HepG2 (cell line): ENCODE measurements at regions not wholly inside any gene's neighbourhood (a gene's known extent, or its start where the extent isn't known, plus 50 kb on each side); places are given as distances from the start of the nearest gene placed in this dataset.

Experiments
- ATAC-seq: fragments of 200-7000 bp; cut with Tn5 transposase; 3 replicates; pipeline ENCODE4 v1.9.1; 2020; ENCODE audit warnings: mild to moderate bottlenecking, moderate library complexity
- BruUV-seq: library from RNA; stranded (reverse); fragments of 400-500 nt; replicated peaks from 2 replicates; lab custom pipeline; 2021; lab: Mats Ljungman, UMichigan
- CTCF ChIA-PET: fragments of 300-600 bp; formaldehyde crosslinking; extraction: SDS; loops from one replicate; lab custom pipeline; 2021; ENCODE audit warnings: low total read pairs, inconsistent platforms, low intra/inter-chr PET ratio; lab: Yijun Ruan, JAX
- POLR2A ChIA-PET: fragments of 350-600 bp; sonication (Branson Sonifier 250); formaldehyde crosslinking; loops from one replicate; lab custom pipeline; 2020; ENCODE audit warnings: antibody characterized with exemption, inconsistent platforms; lab: Yijun Ruan, JAX
- DNase-seq: peaks from one replicate; pipeline ENCODE4 v3.0.0-alpha.2; 2015; ENCODE audit warnings: low spot score
- FAIRE-seq: peaks from 3 replicates; lab custom pipeline; 2011; peaks lifted over from hg19 to GRCh38; lab: Jason Lieb, UNC
- H2AFZ ChIP-seq: one replicate; pipeline ENCODE4 v1.6.1; 2011; ENCODE audit warnings: low read length, inconsistent platforms
- H3K27ac ChIP-seq: fragments of 300-600 bp; 3 replicates; pipeline ENCODE4 v1.8.0; 2011; ENCODE audit warnings: mixed run types, mild to moderate bottlenecking, mixed read lengths, low read length, inconsistent platforms; ENCODE audit not compliant: insufficient read depth; ENCODE audit errors: extremely low read length
- H3K27me3 ChIP-seq, 2 experiments: fragments of 200-600 bp in 1 of 2; 2 replicates in 1 of 2; 3 replicates in 1 of 2; pipeline versions ENCODE4 v1.6.0 to v1.8.0; 2011; ENCODE audit warnings: low read length in 2 of 2, mild to moderate bottlenecking in 2 of 2, moderate library complexity in 2 of 2, inconsistent platforms in 1 of 2; ENCODE audit not compliant: insufficient read depth in 2 of 2, control insufficient read depth in 1 of 2
- H3K36me3 ChIP-seq, 2 experiments: fragments of 200-600 bp in 1 of 2; replicated peaks in 1 of 2; 2 replicates in 1 of 2; 3 replicates in 1 of 2; pipeline versions ENCODE4 v1.5.1 to v1.8.0; 2011; ENCODE audit warnings: low read length in 2 of 2, inconsistent platforms in 1 of 2; ENCODE audit not compliant: insufficient read depth in 2 of 2, control insufficient read depth in 1 of 2
- H3K4me1 ChIP-seq: 2 replicates; pipeline ENCODE4 v1.5.1; 2012; ENCODE audit warnings: low read length, inconsistent platforms; ENCODE audit not compliant: insufficient read depth
- H3K4me2 ChIP-seq: 2 replicates; pipeline ENCODE4 v1.6.0; 2011; ENCODE audit warnings: low read depth, low read length, inconsistent platforms
- H3K4me3 ChIP-seq, 3 experiments: fragments of 200-600 bp in 1 of 3; sonication (generic), shearing (Covaris generic) in 1 of 3; replicated peaks in 1 of 3; 2 replicates each; pipeline ENCODE4 v1.5.1; 2011 to 2016; ENCODE audit warnings: low read length in 3 of 3, inconsistent platforms in 2 of 3, low read depth in 2 of 3, mild to moderate bottlenecking in 2 of 3, control low read depth in 1 of 3, mixed read lengths in 1 of 3; ENCODE audit not compliant: insufficient read depth in 1 of 3
- H3K79me2 ChIP-seq: one replicate; pipeline ENCODE4 v1.6.1; 2011; ENCODE audit warnings: low read length, inconsistent platforms; ENCODE audit not compliant: insufficient read depth
- H3K9ac ChIP-seq: 2 replicates; pipeline ENCODE4 v1.6.0; 2011; ENCODE audit warnings: mild to moderate bottlenecking, low read depth, low read length, inconsistent platforms; ENCODE audit not compliant: insufficient read depth
- H3K9me3 ChIP-seq: 2 replicates; pipeline ENCODE4 v1.5.1; 2012; ENCODE audit warnings: mild to moderate bottlenecking, low read length
- H4K20me1 ChIP-seq: 2 replicates; pipeline ENCODE4 v1.6.0; 2011; ENCODE audit warnings: inconsistent platforms, mild to moderate bottlenecking, low read length, moderate library complexity; ENCODE audit not compliant: insufficient read depth
- ATF7-NPFF ChIP-seq: sonication (generic); formaldehyde crosslinking; IDR thresholded peaks from 2 replicates; pipeline ENCODE4 v1.8.1; 2023; ENCODE audit warnings: mild to moderate bottlenecking, low read depth, missing genetic modification reagents, moderate library complexity
- BRF2 ChIP-seq: sonication (generic); formaldehyde crosslinking; IDR thresholded peaks from 2 replicates; pipeline ENCODE4 v1.8.1; 2022; ENCODE audit warnings: mild to moderate bottlenecking, missing genetic modification reagents
- ZBTB8A ChIP-seq: sonication (generic); formaldehyde crosslinking; IDR thresholded peaks from 2 replicates; pipeline ENCODE4 v1.4.0; 2020; ENCODE audit warnings: mild to moderate bottlenecking, low read depth, missing genetic modification reagents, borderline replicate concordance
- ZC3H4 ChIP-seq: sonication (generic); formaldehyde crosslinking; IDR thresholded peaks from 2 replicates; pipeline ENCODE4 v1.4.0; 2020; ENCODE audit warnings: missing genetic modification reagents, borderline replicate concordance
- ZMYM3 ChIP-seq: sonication (generic); formaldehyde crosslinking; IDR thresholded peaks from 2 replicates; pipeline ENCODE4 v1.5.1; 2020; ENCODE audit warnings: mild to moderate bottlenecking, missing genetic modification reagents
- ZNF121 ChIP-seq: sonication (generic); formaldehyde crosslinking; IDR thresholded peaks from 2 replicates; pipeline ENCODE4 v1.5.0; 2020; ENCODE audit warnings: mild to moderate bottlenecking, missing genetic modification reagents
- ZNF768 ChIP-seq: sonication (generic); formaldehyde crosslinking; IDR thresholded peaks from 2 replicates; pipeline ENCODE4 v1.4.0; 2020; ENCODE audit warnings: missing genetic modification reagents
- ZSCAN30 ChIP-seq: sonication (generic); formaldehyde crosslinking; IDR thresholded peaks from 2 replicates; pipeline ENCODE4 v1.5.0; 2020; ENCODE audit warnings: mild to moderate bottlenecking, missing genetic modification reagents
- WGBS: methylation state at CpG from one replicate; pipeline ENCODE4 v1.1.6; 2017; ENCODE audit warnings: low lambda C conversion rate; 5-methylcytosine and 5-hydroxymethylcytosine counted together
- in situ Hi-C: cut with HindIII; loops from 2 replicates; pipeline ENCODE4 v1.10.0; 2017; ENCODE audit warnings: low pct_unique_long_range_greater_than_20kb; ENCODE audit not compliant: extremely low pct_ligation_motif_present
- intact Hi-C: fragments of 100-400 bp; cut with micrococcal nuclease; formaldehyde crosslinking; loops from one replicate; pipeline ENCODE4 v1.10.0; 2022; ENCODE audit not compliant: unreplicated experiment
- TF ChIP-seq, protein P1 (sequence below): sonication (generic); formaldehyde crosslinking; IDR thresholded peaks from 2 replicates; pipeline ENCODE4 v1.5.1; 2020; ENCODE audit warnings: missing genetic modification reagents, mild to moderate bottlenecking, borderline replicate concordance

DNA sequence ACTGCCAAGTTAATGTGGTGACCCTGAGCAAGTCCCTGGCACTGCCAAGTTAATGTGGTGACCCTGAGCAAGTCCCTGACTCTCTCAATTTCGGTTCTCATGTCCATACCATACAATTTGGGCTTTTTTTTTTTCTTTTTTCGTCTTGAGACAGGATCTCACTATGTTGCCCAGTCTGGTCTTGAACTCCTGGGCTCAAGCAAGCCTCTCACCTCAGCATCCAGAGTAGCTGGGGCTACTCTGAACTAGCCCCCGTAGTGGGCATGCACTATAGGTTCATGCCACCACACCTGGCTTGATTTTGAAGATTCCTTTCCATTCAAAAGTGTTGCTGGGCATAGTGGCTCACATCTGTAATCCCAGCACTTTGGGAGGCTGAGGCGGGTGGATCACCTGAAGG, 100.0 kb upstream of the FOXP4 start:
- Histone ChIP-seq H3K4me2 (no peak overlapping the region), H3K36me3 (no peaks in the 10 kb centered on the region), H3K27ac (no peak overlapping the region), H3K27me3 (peaks cover 12 to 68% of the 10 kb centered on the region in 2 experiments), H3K9me3 (no peaks in the 10 kb centered on the region), H3K9ac (no peak overlapping the region), H2AFZ (no peak overlapping the region), H3K79me2 (no peaks in the 10 kb centered on the region), H3K4me3 (no peak overlapping the region), H3K4me1 (peaks cover 54% of the 10 kb centered on the region), H4K20me1 (no peaks in the 10 kb centered on the region)
- BruUV-seq: no TSS peak
- FAIRE-seq (no peak), DNase-seq (no peak), ATAC-seq (no peak)
- POLR2A ChIA-PET: no interaction called here
- 49% methylated on average over 4 of the region's 4 CpGs for WGBS
- in situ Hi-C loops: no loop called here
- intact Hi-C loops: no loop called here
- CTCF ChIA-PET: no interaction called here
- TF ChIP-seq ZSCAN30 (CRISPR knock-in tag) (no peak), ZNF121 (0 out of 2 replicates have a peak, but pooled peaks have one; percentile 15)

- FAIRE-seq: no peak
- POLR2A ChIA-PET: no interaction called here
- no peak overlapping the region for H3K4me2 ChIP-seq
- TF ChIP-seq ZBTB8A (no peak), ZC3H4 (CRISPR knock-in tag) (no peak), ZNF768 (CRISPR knock-in tag) (peak; percentile 81; the same call in 1 of the 2 replicates), ZMYM3 (CRISPR knock-in tag) (0 out of 2 replicates have a peak, but pooled peaks have one; percentile 10), BRF2 (CRISPR knock-in tag) (no peak), ATF7-NPFF (CRISPR knock-in tag) (no peak)
- TF ChIP-seq, protein P1, sequence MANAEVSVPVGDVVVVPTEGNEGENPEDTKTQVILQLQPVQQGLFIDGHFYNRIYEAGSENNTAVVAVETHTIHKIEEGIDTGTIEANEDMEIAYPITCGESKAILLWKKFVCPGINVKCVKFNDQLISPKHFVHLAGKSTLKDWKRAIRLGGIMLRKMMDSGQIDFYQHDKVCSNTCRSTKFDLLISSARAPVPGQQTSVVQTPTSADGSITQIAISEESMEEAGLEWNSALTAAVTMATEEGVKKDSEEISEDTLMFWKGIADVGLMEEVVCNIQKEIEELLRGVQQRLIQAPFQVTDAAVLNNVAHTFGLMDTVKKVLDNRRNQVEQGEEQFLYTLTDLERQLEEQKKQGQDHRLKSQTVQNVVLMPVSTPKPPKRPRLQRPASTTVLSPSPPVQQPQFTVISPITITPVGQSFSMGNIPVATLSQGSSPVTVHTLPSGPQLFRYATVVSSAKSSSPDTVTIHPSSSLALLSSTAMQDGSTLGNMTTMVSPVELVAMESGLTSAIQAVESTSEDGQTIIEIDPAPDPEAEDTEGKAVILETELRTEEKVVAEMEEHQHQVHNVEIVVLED (CRISPR knock-in tag): no peak
- TF ChIP-seq, all 625 proteins: peak for 2
- no peak overlapping the region for H2AFZ ChIP-seq
- no peaks in the 10 kb centered on the region for H3K36me3 ChIP-seq
- ATAC-seq: no peak
- in situ Hi-C loops (no loop called here), intact Hi-C loops (no loop called here)
- no peaks in the 10 kb centered on the region for H4K20me1 ChIP-seq
- no peak overlapping the region for H3K4me3 ChIP-seq
- no TSS peak for BruUV-seq
- H3K4me1 ChIP-seq: peaks cover 60% of the 10 kb centered on the region
- no peaks in the 10 kb centered on the region for H3K79me2 ChIP-seq
- no peak for DNase-seq
- 33% methylated on average over 8 of the region's 8 CpGs for WGBS
- CTCF ChIA-PET: no interaction called here
- H3K27me3 ChIP-seq: peaks cover 9 to 67% of the 10 kb centered on the region in 2 experiments
- H3K27ac ChIP-seq: no peak overlapping the region
- H3K9ac ChIP-seq: no peak overlapping the region
- no peaks in the 10 kb centered on the region for H3K9me3 ChIP-seq
These were observed 99.2 kb upstream of the FOXP4 start for GRCh38 chr6:41446907-41447545.
